Activated effector memory CD4-positive, alpha-beta T cell treated with Interleukin-2 at 50 U/mL for 16 hours (primary cell): ENCODE measurements at regions not wholly inside any gene's neighbourhood (a gene's known extent, or its start where the extent isn't known, plus 50 kb on each side); places are given as distances from the start of the nearest gene placed in this dataset.
"Not testable (repeated sequence)": the region's sequence is repeated elsewhere in the genome, so short reads cannot be mapped to it uniquely, and the experiment has no call there.

Source experiments
- DNase-seq: peaks from one replicate; pipeline ENCODE4 v3.0.0-alpha.2; 2020

GRCh38 chr11:3437441-3437840 lies 58.5 kb upstream of the ZNF195 start:
- not testable (repeated sequence) for DNase-seq

DNA sequence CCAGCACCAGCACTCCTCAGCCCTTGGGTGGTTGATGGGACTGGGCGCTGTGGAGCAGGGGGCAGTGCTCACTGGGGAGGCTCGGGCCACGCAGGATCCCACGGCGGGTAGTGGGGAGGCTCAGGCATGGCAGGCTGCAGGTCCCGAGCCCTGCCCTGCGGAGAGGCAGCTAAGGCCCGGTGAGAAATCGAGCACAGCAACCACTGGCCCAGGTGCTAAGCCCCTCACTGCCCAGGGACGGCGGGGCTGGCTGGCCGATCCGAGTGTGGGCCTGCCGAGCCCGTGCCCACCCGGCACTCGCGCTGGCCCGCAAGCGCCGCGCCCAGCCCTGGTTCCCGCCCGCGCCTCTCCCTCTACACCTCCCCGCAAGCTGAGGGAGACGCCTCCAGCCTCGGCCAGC lies 56.0 kb upstream of the ZNF195 start:
- DNase-seq: no peak

DNA sequence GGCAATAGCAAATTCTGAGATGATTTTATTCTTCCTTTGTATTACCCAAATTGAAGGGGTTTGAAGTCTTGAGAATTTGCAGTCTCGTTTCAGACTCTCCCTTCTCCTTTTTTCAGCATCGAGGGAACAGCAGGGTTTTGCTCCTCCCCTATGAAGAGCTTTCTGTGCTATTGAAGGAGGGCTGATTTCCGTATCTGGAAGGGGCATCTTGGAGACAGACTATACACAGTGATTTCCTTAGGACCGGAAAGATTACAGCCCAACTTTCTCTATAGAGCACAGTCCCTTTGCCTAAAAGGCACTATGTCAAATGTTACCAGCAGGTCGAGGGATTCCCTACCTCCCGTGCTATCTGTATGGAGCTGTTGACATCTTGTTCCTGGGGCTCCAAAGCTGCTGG lies 50.2 kb upstream of the ZNF195 start:
- DNase-seq: not testable (repeated sequence)
